ENCODE measurements at regions not wholly inside any gene's neighbourhood (a gene's known extent, or its start where the extent isn't known, plus 50 kb on each side); places are given as distances from the start of the nearest gene placed in this dataset.

DNA sequence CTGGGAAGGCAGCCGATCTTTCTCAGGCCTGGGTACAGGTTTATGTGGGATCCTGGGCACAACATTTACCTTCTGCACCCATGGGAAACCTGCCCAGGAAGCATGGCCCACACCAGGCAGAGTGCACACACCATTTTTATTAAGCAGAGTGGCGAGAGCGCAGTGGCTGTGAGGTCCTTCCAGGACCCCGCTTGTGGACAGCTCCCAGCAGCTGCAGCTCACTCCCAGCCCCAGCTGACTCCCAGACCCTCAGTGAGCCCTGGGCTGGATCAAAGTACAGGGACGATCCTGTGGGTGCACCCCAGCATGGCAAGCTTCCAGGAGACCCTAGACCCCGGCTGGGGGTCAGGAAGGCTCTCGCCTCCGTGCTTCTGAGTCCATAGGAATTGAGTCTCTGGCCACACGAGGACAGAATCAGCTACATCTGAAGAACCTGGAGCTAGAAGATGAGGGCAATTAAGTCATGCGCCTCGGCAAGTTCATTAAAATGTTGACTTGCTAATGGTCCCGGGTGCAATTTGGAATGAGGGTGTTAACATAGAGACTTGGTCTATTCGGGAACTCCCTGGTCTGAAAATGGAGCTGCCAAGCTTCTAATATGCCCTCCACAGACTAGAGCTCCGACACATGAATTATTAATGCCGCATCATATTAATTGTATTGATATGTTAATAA is 65.4 kb upstream of the SLCO4A1 start (continued):
- TF ChIP-seq ZNF564 (CRISPR knock-in tag; IDR thresholded peaks at IDR 0.05) (no peak), FOXC1 (CRISPR knock-in tag; IDR thresholded peaks at IDR 0.05; ENCODE audit: borderline replicate concordance) (no peak), ZNF724P (CRISPR knock-in tag; IDR thresholded peaks at IDR 0.05; ENCODE audit: borderline replicate concordance) (no peak), TGIF2 (CRISPR knock-in tag; IDR thresholded peaks at IDR 0.05) (peak; percentile 49; the same call in 1 of the 2 replicates), SOX6 (IDR thresholded peaks at IDR 0.05) (no peak), SOX6 (CRISPR knock-in tag; IDR thresholded peaks at IDR 0.05) (no peak), ZNF709 (CRISPR knock-in tag; IDR thresholded peaks at IDR 0.05) (0 out of 2 replicates have a peak, but pooled peaks have one; percentile 55), ZNF598 (CRISPR knock-in tag; IDR thresholded peaks at IDR 0.05; ENCODE audit: borderline replicate concordance) (no peak), PHF20 (CRISPR knock-in tag; IDR thresholded peaks at IDR 0.05) (no peak), ZNF468 (CRISPR knock-in tag; IDR thresholded peaks at IDR 0.05) (no peak; the same call in 1 of the 2 replicates), CHCHD3 (CRISPR knock-in tag; IDR thresholded peaks at IDR 0.05) (no peak), ZNF549 (CRISPR knock-in tag; IDR thresholded peaks at IDR 0.05) (no peak), KLF9 (CRISPR knock-in tag; IDR thresholded peaks at IDR 0.05; ENCODE audit: low read depth) (no peak), ZNF253 (CRISPR knock-in tag; IDR thresholded peaks at IDR 0.05; ENCODE audit: borderline replicate concordance) (0 out of 2 replicates have a peak, but pooled peaks have one; percentile 15), ZFP82 (CRISPR knock-in tag; IDR thresholded peaks at IDR 0.05; ENCODE audit: borderline replicate concordance) (no peak)
- TF ChIP-seq, protein P1, sequence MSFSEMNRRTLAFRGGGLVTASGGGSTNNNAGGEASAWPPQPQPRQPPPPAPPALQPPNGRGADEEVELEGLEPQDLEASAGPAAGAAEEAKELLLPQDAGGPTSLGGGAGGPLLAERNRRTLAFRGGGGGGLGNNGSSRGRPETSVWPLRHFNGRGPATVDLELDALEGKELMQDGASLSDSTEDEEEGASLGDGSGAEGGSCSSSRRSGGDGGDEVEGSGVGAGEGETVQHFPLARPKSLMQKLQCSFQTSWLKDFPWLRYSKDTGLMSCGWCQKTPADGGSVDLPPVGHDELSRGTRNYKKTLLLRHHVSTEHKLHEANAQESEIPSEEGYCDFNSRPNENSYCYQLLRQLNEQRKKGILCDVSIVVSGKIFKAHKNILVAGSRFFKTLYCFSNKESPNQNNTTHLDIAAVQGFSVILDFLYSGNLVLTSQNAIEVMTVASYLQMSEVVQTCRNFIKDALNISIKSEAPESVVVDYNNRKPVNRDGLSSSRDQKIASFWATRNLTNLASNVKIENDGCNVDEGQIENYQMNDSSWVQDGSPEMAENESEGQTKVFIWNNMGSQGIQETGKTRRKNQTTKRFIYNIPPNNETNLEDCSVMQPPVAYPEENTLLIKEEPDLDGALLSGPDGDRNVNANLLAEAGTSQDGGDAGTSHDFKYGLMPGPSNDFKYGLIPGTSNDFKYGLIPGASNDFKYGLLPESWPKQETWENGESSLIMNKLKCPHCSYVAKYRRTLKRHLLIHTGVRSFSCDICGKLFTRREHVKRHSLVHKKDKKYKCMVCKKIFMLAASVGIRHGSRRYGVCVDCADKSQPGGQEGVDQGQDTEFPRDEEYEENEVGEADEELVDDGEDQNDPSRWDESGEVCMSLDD (CRISPR knock-in tag; IDR thresholded peaks at IDR 0.05; ENCODE audit: borderline replicate concordance), result no peak
- TF ChIP-seq, protein P2, sequence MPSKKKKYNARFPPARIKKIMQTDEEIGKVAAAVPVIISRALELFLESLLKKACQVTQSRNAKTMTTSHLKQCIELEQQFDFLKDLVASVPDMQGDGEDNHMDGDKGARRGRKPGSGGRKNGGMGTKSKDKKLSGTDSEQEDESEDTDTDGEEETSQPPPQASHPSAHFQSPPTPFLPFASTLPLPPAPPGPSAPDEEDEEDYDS (CRISPR knock-in tag; IDR thresholded peaks at IDR 0.05), result 0 out of 2 replicates have a peak, but pooled peaks have one; percentile 32
- TF ChIP-seq, protein P3, sequence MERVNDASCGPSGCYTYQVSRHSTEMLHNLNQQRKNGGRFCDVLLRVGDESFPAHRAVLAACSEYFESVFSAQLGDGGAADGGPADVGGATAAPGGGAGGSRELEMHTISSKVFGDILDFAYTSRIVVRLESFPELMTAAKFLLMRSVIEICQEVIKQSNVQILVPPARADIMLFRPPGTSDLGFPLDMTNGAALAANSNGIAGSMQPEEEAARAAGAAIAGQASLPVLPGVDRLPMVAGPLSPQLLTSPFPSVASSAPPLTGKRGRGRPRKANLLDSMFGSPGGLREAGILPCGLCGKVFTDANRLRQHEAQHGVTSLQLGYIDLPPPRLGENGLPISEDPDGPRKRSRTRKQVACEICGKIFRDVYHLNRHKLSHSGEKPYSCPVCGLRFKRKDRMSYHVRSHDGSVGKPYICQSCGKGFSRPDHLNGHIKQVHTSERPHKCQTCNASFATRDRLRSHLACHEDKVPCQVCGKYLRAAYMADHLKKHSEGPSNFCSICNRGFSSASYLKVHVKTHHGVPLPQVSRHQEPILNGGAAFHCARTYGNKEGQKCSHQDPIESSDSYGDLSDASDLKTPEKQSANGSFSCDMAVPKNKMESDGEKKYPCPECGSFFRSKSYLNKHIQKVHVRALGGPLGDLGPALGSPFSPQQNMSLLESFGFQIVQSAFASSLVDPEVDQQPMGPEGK (CRISPR knock-in tag; IDR thresholded peaks at IDR 0.05), result no peak
- TF ChIP-seq, protein P4, sequence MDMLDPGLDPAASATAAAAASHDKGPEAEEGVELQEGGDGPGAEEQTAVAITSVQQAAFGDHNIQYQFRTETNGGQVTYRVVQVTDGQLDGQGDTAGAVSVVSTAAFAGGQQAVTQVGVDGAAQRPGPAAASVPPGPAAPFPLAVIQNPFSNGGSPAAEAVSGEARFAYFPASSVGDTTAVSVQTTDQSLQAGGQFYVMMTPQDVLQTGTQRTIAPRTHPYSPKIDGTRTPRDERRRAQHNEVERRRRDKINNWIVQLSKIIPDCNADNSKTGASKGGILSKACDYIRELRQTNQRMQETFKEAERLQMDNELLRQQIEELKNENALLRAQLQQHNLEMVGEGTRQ (IDR thresholded peaks at IDR 0.05; ENCODE audit: low read depth, low read length), result no peak
- TF ChIP-seq, protein P4 (CRISPR knock-in tag; IDR thresholded peaks at IDR 0.05; ENCODE audit: borderline replicate concordance), result no peak
- TF ChIP-seq, protein P5, sequence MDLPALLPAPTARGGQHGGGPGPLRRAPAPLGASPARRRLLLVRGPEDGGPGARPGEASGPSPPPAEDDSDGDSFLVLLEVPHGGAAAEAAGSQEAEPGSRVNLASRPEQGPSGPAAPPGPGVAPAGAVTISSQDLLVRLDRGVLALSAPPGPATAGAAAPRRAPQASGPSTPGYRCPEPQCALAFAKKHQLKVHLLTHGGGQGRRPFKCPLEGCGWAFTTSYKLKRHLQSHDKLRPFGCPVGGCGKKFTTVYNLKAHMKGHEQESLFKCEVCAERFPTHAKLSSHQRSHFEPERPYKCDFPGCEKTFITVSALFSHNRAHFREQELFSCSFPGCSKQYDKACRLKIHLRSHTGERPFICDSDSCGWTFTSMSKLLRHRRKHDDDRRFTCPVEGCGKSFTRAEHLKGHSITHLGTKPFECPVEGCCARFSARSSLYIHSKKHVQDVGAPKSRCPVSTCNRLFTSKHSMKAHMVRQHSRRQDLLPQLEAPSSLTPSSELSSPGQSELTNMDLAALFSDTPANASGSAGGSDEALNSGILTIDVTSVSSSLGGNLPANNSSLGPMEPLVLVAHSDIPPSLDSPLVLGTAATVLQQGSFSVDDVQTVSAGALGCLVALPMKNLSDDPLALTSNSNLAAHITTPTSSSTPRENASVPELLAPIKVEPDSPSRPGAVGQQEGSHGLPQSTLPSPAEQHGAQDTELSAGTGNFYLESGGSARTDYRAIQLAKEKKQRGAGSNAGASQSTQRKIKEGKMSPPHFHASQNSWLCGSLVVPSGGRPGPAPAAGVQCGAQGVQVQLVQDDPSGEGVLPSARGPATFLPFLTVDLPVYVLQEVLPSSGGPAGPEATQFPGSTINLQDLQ (CRISPR knock-in tag; IDR thresholded peaks at IDR 0.05), result no peak

All from HepG2 (cell line).